ENCODE measurements at regions not wholly inside any gene's neighbourhood (a gene's known extent, or its start where the extent isn't known, plus 50 kb on each side); places are given as distances from the start of the nearest gene placed in this dataset.

- TF ChIP-seq SIN3B (IDR thresholded peaks at IDR 0.05; ENCODE audit: low read length) (no peak), ZNF496 (CRISPR knock-in tag; IDR thresholded peaks at IDR 0.05; ENCODE audit: insufficient replicate concordance) (no peak), NR2C2 (CRISPR knock-in tag; IDR thresholded peaks at IDR 0.05; ENCODE audit: borderline replicate concordance) (no peak), POGK (CRISPR knock-in tag; conservative IDR thresholded peaks at IDR 0.05) (no peak), ZFX (CRISPR knock-in tag; IDR thresholded peaks at IDR 0.05; ENCODE audit: low read depth) (no peak)
- no peak for ATAC-seq
- in situ Hi-C loops (cut with HindIII; ENCODE audit: extremely low pct_ligation_motif_present, low pct_unique_long_range_greater_than_20kb) (no loop called here), intact Hi-C loops (cut with micrococcal nuclease; ENCODE audit: unreplicated experiment) (no loop called here)
- Histone ChIP-seq H2AFZ (ENCODE audit: low read length) (no peak overlapping the region), H3K4me1 (ENCODE audit: insufficient read depth, low read length) (no peaks in the 10 kb centered on the region), H3K4me3 (replicated peaks in 1 of 3; ENCODE audit: insufficient read depth in 1 of 3, low read depth in 2 of 3, low read length in 3 of 3) (no peak overlapping the region), H3K4me2 (ENCODE audit: low read depth, low read length) (no peak overlapping the region), H3K9me3 (ENCODE audit: low read length) (no peaks in the 10 kb centered on the region), H4K20me1 (ENCODE audit: insufficient read depth, low read length) (no peaks in the 10 kb centered on the region), H3K27ac (ENCODE audit: extremely low read length, insufficient read depth, low read length) (no peak overlapping the region), H3K9ac (ENCODE audit: insufficient read depth, low read depth, low read length) (no peak overlapping the region), H3K79me2 (ENCODE audit: insufficient read depth, low read length) (no peaks in the 10 kb centered on the region), H3K27me3 (ENCODE audit: control insufficient read depth in 1 of 2, insufficient read depth in 2 of 2, low read length in 2 of 2) (no peaks in the 10 kb centered on the region), H3K36me3 (replicated peaks in 1 of 2; ENCODE audit: control insufficient read depth in 1 of 2, insufficient read depth in 2 of 2, low read length in 2 of 2) (no peaks in the 10 kb centered on the region)
- no TSS peak for BruUV-seq (replicated peaks)
- POLR2A ChIA-PET: no interaction called here
- no peak for DNase-seq (ENCODE audit: low spot score)
- CTCF ChIA-PET (ENCODE audit: low intra/inter-chr PET ratio, low total read pairs): no interaction called here
- FAIRE-seq: no peak
- 0% methylated on average over 1 of the region's 1 CpG for WGBS (ENCODE audit: low lambda C conversion rate)
Observed at GRCh38 chr5:9710069-9710468, 79.9 kb upstream of the TAS2R1 start.

GRCh38 chr5:9707732-9708462 lies 77.7 kb upstream of the TAS2R1 start:
- Histone ChIP-seq H3K4me1 (ENCODE audit: insufficient read depth, low read length) (no peaks in the 10 kb centered on the region), H3K9ac (ENCODE audit: insufficient read depth, low read depth, low read length) (no peak overlapping the region), H3K27ac (ENCODE audit: extremely low read length, insufficient read depth, low read length) (no peak overlapping the region), H4K20me1 (ENCODE audit: insufficient read depth, low read length) (no peaks in the 10 kb centered on the region), H3K4me3 (replicated peaks in 1 of 3; ENCODE audit: insufficient read depth in 1 of 3, low read depth in 2 of 3, low read length in 3 of 3) (no peak overlapping the region), H3K36me3 (replicated peaks in 1 of 2; ENCODE audit: control insufficient read depth in 1 of 2, insufficient read depth in 2 of 2, low read length in 2 of 2) (no peaks in the 10 kb centered on the region), H3K27me3 (ENCODE audit: control insufficient read depth in 1 of 2, insufficient read depth in 2 of 2, low read length in 2 of 2) (no peaks in the 10 kb centered on the region; a peak in 1 of 5 replicates), H3K79me2 (ENCODE audit: insufficient read depth, low read length) (no peaks in the 10 kb centered on the region), H2AFZ (ENCODE audit: low read length) (no peak overlapping the region), H3K4me2 (ENCODE audit: low read depth, low read length) (no peak overlapping the region), H3K9me3 (ENCODE audit: low read length) (no peaks in the 10 kb centered on the region)
- no peak for FAIRE-seq
- no peak for ATAC-seq
- intact Hi-C loops (cut with micrococcal nuclease; ENCODE audit: unreplicated experiment) (no loop called here), in situ Hi-C loops (cut with HindIII; ENCODE audit: extremely low pct_ligation_motif_present, low pct_unique_long_range_greater_than_20kb) (no loop called here)
- 44% methylated on average over 11 of the region's 12 CpGs for WGBS (ENCODE audit: low lambda C conversion rate)
- POLR2A ChIA-PET: no interaction called here
- no TSS peak for BruUV-seq (replicated peaks)
- CTCF ChIA-PET (ENCODE audit: low intra/inter-chr PET ratio, low total read pairs): no interaction called here
- DNase-seq (ENCODE audit: low spot score): no peak
- TF ChIP-seq SRSF4 (IDR thresholded peaks at IDR 0.05; ENCODE audit: low read depth, low read length, poor library complexity, severe bottlenecking): no peak
- TF ChIP-seq GLMP (CRISPR knock-in tag; IDR thresholded peaks at IDR 0.05; ENCODE audit: borderline replicate concordance): no peak
